ENCODE measurements at regions not wholly inside any gene's neighbourhood (a gene's known extent, or its start where the extent isn't known, plus 50 kb on each side); places are given as distances from the start of the nearest gene placed in this dataset.

DNA sequence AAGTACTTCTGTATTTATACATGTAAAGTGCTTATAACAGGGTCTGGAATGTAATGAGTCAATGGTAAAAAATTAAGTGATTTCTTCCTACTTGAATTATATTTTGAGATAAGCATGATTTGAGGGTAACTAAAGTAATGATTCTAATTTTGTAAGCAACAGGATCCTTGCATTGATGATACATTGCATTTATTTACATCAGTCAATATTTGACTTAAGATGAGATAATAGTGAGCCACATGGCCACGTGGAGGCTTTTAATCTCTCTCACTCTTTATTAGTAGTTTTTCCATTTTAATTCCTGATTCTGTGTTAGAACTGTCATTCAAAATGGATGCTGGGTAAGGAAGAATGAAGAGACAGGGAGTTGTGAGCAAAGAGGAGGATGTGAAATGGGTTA is 298.1 kb upstream of the PRICKLE1 start:
- Mint-ChIP-seq H3K4me3 (ENCODE audit: unreplicated experiment) (no peak overlapping the region), H3K36me3 (ENCODE audit: low read depth, unreplicated experiment) (no peaks in the 10 kb centered on the region), H3K4me1 (ENCODE audit: unreplicated experiment) (no peaks in the 10 kb centered on the region), H3K9me3 (ENCODE audit: unreplicated experiment) (peaks cover 3% of the 10 kb centered on the region), H3K27me3 (ENCODE audit: unreplicated experiment) (no peaks in the 10 kb centered on the region), H3K27ac (ENCODE audit: unreplicated experiment) (no peak overlapping the region)
- TF ChIP-seq, protein P1, sequence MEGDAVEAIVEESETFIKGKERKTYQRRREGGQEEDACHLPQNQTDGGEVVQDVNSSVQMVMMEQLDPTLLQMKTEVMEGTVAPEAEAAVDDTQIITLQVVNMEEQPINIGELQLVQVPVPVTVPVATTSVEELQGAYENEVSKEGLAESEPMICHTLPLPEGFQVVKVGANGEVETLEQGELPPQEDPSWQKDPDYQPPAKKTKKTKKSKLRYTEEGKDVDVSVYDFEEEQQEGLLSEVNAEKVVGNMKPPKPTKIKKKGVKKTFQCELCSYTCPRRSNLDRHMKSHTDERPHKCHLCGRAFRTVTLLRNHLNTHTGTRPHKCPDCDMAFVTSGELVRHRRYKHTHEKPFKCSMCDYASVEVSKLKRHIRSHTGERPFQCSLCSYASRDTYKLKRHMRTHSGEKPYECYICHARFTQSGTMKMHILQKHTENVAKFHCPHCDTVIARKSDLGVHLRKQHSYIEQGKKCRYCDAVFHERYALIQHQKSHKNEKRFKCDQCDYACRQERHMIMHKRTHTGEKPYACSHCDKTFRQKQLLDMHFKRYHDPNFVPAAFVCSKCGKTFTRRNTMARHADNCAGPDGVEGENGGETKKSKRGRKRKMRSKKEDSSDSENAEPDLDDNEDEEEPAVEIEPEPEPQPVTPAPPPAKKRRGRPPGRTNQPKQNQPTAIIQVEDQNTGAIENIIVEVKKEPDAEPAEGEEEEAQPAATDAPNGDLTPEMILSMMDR (IDR thresholded peaks at IDR 0.05; ENCODE audit: unreplicated experiment), result no peak
- DNase-seq (ENCODE audit: low spot score), result no peak

DNA sequence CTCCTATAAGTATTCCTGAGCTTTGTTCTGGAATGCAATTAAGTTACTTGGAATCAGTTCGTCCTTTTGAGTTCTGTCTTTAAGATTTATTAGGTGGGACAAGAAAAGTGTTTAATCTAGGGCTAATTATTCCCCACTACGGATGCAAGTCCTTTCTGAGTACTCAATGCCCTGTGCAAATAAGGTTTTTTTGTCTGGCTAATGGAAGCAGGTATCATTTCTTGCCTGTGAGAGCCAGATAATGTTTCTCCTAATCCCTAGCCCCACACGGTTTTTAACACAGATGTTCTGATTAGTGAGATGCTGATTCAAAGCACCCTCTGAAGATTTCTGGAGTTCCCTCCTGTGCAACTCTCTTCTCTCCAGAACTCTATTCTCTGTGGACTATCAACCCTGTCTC is 296.6 kb upstream of the PRICKLE1 start:
- Mint-ChIP-seq H3K27me3 (ENCODE audit: unreplicated experiment) (no peaks in the 10 kb centered on the region), H3K9me3 (ENCODE audit: unreplicated experiment) (peaks cover 3% of the 10 kb centered on the region), H3K4me1 (ENCODE audit: unreplicated experiment) (no peaks in the 10 kb centered on the region), H3K27ac (ENCODE audit: unreplicated experiment) (no peak overlapping the region), H3K4me3 (ENCODE audit: unreplicated experiment) (no peak overlapping the region), H3K36me3 (ENCODE audit: low read depth, unreplicated experiment) (no peaks in the 10 kb centered on the region)
- TF ChIP-seq, protein P1 (IDR thresholded peaks at IDR 0.05; ENCODE audit: unreplicated experiment), result no peak
- DNase-seq (ENCODE audit: low spot score), result no peak

DNA sequence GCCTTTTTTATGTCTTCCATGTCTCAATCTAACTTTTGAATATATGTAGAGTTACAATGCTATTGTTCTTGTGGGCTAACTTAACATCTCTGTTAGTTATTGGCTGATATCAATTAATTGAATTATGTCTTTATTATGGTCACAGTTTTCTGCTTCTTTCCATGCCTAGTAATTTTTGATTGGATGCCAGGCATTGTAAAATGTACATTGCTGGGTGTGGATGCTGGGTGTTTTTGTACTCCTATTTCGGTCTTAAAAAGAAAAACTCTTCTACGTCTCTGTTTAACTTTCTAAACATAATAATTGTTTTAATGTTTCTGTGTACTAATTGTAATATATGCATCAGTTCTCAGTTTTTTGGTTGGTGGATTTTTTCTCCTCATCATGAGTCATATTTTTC is 296.1 kb upstream of the PRICKLE1 start:
- Mint-ChIP-seq H3K9me3 (ENCODE audit: unreplicated experiment) (peaks cover 3% of the 10 kb centered on the region), H3K4me1 (ENCODE audit: unreplicated experiment) (no peaks in the 10 kb centered on the region), H3K4me3 (ENCODE audit: unreplicated experiment) (no peak overlapping the region), H3K27me3 (ENCODE audit: unreplicated experiment) (no peaks in the 10 kb centered on the region), H3K36me3 (ENCODE audit: low read depth, unreplicated experiment) (no peaks in the 10 kb centered on the region), H3K27ac (ENCODE audit: unreplicated experiment) (no peak overlapping the region)
- TF ChIP-seq, protein P1 (IDR thresholded peaks at IDR 0.05; ENCODE audit: unreplicated experiment), result no peak
- DNase-seq (ENCODE audit: low spot score), result no peak

DNA sequence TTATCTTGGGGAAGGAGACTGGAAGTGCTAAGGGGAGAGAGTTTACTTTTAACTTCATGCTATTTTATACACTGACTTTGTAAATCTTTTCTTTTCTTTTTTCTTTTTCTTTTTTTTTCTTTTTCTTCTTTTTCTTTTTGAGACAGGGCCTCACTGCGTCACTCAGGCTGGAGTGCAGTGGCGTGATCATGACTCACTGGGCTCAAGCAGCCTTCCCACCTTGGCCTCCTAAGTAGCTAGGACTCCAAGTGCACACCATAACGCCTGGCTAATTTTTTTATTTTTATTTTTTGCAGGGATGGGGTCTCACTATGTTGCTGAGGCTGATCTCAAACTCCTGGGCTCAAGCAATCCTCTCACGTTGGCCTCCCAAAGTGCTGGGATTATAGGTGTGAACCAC is 294.6 kb upstream of the PRICKLE1 start:
- no peaks in the 10 kb centered on the region for H3K4me1 Mint-ChIP-seq (ENCODE audit: unreplicated experiment)
- DNase-seq (ENCODE audit: low spot score), result no peak
- no peaks in the 10 kb centered on the region for H3K27me3 Mint-ChIP-seq (ENCODE audit: unreplicated experiment)
- H3K36me3 Mint-ChIP-seq (ENCODE audit: low read depth, unreplicated experiment), result no peaks in the 10 kb centered on the region
- no peak overlapping the region for H3K4me3 Mint-ChIP-seq (ENCODE audit: unreplicated experiment)
- H3K27ac Mint-ChIP-seq (ENCODE audit: unreplicated experiment), result no peak overlapping the region
- TF ChIP-seq, protein P1 (IDR thresholded peaks at IDR 0.05; ENCODE audit: unreplicated experiment), result no peak
- H3K9me3 Mint-ChIP-seq (ENCODE audit: unreplicated experiment), result peaks cover 3% of the 10 kb centered on the region

DNA sequence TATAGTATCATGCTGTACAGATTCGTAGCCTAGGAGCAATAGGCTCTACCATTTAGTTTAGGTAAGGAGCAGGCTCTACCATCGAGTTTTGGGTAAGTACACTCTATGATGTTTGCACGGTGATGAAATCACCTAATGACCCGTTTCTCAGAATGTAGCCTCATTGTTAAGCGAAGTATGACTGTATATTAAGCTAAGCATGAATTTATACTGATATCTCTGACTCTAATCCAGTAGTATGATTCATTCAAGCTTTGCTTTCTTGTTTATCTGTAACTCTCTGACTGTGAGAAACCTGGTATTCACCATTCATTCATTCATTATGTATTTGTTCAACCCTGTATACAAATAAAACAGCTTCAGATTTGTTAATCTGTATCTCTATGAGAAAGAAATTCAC is 283.9 kb upstream of the PRICKLE1 start:
- Mint-ChIP-seq H3K4me1 (ENCODE audit: unreplicated experiment) (no peaks in the 10 kb centered on the region), H3K27ac (ENCODE audit: unreplicated experiment) (no peak overlapping the region), H3K36me3 (ENCODE audit: low read depth, unreplicated experiment) (no peaks in the 10 kb centered on the region), H3K9me3 (ENCODE audit: unreplicated experiment) (no peaks in the 10 kb centered on the region), H3K27me3 (ENCODE audit: unreplicated experiment) (no peaks in the 10 kb centered on the region), H3K4me3 (ENCODE audit: unreplicated experiment) (no peak overlapping the region)
- DNase-seq (ENCODE audit: low spot score), result no peak
- TF ChIP-seq, protein P1 (IDR thresholded peaks at IDR 0.05; ENCODE audit: unreplicated experiment), result no peak

All from endothelial cell (in vitro differentiated cells).